CD4-positive, alpha-beta T cell treated with Interleukin-4 for 1 hour (primary cell): ENCODE measurements at regions not wholly inside any gene's neighbourhood (a gene's known extent, or its start where the extent isn't known, plus 50 kb on each side); places are given as distances from the start of the nearest gene placed in this dataset.
"Not testable (repeated sequence)": the region's sequence is repeated elsewhere in the genome, so short reads cannot be mapped to it uniquely, and the experiment has no call there.

Experiments used
- DNase-seq, 2 donors: peaks; one replicate each; pipeline ENCODE4 v3.0.0-alpha.2; 2020 to 2022

DNA sequence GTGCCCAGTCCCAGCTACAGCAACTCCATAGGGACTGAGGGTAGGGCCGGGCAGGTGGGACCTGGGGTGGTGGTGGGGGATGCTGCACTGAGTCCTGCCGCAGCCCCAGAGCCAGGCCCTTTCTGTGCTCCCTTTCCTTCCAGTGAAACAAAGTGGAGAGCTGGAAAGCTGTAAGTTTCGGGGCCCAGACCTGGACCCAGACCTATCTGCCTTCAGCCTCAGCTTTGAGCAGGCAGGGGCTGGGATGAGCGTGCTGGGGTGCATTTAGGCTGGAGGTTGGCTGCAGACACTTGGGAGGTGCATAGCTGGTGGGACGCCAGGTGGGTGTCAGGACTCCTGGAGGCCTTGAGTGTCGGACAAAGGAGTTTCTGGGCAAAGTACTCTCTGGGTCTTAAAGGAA, 92.7 kb upstream of the C1orf174 start:
- no peak for DNase-seq

DNA sequence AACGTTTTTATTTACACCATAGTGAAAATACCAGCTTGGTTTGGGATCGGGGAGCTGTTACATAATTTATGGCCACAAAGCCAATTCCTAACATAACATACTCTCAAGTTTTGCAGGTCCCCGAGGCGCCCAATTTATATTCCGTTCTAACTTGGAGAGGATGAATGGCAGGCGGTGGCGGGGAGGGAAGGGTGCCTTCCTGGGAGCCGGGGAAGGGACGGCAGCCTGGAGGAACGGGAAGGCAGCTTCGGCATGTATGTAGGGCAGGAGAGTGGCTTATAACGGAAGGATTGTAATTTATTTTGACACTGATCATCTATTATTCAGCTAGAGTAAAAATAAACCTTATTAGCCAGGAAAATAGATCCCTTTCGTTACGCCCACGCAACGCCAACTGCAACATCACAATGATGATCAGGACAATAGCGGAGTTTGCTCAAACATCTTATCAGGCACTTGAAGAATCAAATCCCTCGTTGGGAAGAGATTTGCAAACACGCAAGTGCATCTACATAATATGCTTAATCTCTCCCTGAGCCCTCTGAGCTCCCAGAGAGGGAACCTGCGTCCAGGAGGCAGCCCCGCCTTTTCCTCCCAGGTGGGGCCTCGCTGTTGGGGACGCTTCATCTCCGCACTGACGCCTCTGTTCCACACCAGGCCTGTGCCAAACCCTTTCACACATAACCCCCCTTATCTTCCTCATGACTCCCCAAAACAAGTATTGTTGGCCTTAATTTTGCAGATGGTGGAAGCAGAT, 93.7 kb upstream of the C1orf174 start:
- no peak for DNase-seq

DNA sequence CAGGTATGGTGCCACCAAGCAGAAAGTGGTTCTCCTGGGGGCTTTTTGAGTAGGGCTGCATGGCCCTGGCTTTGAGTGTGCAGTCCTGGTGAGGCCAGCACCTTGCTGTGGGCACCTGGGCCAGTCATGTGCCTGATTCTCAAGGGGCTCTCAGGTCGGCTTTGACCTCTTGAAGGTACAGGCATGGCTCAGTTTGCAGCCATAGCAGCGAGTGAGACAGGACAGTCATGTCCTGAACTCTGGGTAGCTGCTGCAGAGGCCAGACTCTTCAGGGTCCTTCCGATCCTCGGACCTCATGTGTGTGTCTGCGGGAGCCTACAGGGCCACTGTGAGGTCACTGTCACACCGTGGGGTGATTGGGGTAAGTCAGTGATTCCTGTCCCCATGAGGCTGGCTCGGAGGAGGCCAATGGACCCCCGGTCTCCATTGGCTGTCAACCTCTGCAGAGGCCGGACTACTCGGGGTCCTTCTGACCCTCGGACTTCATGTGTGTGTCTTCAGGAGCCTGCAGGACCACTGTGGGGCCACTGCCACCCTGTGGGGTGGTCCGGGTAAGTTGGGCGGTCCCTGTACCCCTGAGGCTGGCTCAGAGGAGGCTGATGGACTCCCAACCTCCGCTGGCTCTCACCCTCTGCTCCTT, 95.2 kb upstream of the C1orf174 start:
- no peak for DNase-seq

DNA sequence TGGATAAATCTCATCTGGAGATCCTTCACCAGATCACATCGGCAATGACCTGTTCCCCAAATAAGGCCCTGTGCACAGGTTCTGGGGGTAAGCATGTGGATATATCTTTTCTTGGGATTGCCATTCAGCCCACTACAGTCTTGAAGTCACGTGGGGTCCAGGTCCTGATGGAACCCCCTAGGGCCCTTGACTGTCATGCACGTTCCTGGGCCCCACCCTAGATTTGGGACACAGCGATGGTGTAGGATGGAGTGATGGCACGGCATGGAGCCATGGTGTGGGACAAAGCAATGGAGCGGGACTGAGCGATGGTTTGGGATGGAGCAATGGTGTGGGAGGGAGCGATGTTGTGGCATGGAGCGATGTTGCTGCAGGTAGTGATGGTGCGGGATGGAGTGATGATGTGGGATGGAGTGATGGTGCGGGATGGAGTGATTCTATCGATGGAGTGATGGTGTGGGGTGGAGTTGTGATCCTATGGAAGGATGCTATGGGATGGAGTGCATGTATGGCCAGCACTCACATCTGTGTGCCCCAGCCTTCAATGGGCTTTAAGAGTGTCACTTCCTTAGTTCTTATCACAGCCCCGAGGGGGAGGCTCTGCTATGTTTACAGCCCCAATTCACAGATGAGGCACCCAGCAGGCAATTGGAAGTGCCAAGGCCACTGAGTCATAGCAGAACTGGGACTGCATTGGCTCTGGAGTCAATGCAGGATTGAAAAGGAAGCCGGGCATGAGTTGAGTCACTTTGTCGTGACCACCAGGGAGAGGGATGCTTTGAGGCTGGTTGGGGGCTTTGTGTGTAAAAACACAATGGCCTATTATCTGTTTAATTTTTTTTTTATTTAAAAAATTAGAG, 97.0 kb upstream of the C1orf174 start:
- no peak for DNase-seq

DNA sequence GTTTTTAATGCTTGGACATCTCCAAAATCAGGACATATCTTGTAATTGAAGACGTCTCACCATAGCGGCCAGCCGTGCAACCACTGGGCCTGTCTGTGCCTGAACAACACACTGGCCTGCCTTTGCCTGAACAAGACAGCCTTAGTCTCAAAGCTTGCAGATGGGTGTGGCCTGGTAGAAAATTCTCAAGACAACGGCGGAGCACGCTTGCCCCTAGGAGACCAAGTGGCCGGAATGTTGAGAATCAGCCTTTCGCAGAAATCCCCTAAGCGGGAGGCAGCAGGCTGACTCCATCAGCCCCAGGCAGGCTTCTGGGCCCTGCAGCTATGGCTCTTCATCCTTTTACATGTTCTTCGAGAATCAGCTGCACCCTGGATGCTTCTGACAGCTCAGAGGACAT, 98.0 kb upstream of the C1orf174 start:
- DNase-seq, result no peak

DNA sequence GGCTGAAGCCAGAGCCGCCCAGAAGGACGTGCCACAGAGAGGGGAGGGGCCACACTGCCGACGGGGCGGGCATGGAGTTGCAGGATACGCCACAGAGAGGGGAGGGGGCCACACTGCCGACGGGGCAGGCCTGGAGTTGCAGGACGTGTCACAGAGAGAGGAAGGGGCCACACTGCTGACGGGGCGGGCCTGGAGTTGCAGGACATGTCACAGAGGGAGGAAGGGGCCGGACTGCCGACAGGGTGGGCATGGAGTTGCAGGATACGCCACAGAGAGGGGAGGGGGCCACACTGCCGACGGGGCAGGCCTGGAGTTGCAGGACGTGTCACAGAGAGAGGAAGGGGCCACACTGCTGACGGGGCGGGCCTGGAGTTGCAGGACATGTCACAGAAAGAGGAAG, 99.4 kb upstream of the C1orf174 start:
- DNase-seq, result not testable (repeated sequence)

DNA sequence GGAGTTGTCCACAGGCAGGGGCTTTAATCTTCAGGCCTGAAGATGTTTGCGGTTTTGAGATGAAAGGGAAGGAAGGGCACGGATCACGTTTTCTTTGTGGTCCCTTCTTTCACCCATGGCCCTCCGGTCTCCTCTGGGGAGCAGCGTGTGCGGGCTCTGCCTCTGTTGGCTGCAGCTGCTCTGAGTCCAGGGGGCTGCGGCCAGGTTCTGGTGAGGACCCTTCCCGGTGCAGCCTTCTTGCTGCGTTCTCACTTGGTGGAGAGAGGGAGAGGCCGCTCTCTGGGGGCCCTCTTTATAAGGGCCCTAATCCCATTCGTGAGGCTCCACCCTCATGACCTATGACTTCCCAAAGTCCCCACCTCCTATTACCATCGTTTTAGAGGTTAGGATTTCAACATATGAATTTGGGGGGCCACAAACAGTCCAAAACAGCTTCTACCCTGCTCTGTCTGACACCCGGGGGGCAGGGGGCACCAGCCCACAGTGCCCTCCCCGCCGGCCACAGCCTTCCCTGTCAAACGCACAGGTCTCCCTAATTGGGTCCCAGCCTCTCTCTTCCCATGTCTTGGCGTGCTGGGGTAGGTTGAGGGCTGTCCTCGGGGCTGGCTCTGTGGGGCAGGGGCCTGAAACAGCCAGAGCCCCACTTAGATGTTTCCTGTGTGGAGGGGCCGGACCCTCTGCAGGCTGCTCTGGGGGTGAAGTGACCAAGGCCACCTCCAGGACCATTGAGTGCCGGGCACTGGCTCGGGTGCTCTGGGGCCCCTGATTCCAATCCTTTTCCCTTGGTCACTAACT, 100.1 kb upstream of the C1orf174 start:
- DNase-seq, result no peak

DNA sequence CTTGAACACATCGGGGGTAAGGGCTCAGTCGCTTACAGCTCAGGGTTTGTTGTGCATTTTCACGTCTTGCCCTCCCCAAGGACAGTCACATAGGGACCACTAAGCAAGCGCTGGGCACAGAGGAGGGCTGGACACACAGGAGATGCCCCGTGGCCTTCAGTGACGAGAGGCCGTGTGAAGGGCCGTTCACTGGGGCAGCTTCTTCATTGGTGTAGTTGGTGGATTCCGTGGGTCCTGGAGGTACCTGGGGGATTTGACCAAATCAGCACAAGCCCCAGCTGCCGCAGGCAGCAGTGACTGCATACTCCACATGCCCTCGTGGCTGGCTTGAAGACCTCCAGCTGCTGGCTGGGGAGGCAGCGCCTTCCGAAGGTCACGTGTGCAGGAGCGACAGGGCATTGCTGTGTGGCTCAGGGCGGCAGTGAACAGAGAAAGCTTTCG, 100.8 kb upstream of the C1orf174 start:
- no peak for DNase-seq

DNA sequence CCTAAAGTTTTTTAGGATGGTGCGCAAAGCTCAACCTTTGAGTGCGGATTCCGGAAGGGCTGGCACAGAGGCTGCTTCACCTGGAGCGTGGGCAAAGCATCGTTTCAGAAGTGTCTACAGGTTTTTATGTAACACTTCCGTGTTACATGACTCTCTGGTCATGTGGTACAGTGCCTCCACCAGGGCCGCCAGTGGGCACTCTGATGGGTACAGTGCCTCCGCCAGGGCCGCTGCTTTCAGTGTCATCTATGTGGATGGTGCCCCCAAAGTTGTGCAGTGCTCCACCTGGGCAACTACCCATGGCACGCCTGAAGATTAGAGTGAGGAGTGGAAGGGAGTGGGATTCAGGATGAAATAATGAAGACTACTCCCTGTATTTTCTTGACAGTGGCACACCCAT, 101.4 kb upstream of the C1orf174 start:
- no peak for DNase-seq

DNA sequence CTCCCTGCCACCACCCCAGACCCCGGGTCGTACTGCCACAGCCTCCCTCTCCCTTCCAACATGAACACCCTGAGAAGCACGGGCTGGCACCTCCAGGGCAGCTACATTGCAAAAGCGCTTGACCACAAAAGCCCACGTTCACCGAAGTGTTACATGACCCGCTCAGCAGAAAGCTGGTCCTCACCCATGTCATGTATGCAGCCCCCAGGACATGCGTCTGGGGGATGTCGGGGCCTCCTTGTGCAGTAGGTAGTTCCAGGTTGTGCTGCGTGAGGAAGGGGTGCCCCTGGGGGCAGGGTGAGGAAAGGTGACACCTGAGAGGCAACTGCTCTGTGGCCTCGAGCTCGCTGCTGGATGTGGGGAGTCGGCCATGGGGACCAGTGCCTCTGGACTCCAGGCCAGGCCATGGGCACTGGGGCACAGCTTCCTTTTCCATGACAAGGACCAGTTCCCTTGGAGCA, 102.0 kb upstream of the C1orf174 start:
- no peak for DNase-seq

DNA sequence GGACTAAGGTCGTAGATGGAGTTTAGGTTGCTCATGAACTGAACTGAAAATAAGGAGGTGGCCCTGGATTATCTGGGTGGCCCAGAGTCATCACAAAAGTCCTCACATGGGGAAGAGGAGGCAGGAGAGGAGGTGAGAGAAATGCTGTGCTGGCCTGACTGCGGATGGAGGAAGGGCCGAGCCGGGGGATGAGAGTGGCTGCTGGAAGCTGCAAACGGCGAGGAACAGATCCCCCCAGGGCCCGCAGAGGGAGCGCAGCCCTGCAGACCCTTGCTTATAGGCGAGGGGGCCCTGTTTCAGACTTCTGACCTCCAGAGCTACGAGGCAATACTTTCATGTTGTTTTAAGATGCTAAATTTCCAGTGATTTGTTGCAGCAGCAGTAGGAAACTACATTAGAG, 102.7 kb upstream of the C1orf174 start:
- no peak for DNase-seq

DNA sequence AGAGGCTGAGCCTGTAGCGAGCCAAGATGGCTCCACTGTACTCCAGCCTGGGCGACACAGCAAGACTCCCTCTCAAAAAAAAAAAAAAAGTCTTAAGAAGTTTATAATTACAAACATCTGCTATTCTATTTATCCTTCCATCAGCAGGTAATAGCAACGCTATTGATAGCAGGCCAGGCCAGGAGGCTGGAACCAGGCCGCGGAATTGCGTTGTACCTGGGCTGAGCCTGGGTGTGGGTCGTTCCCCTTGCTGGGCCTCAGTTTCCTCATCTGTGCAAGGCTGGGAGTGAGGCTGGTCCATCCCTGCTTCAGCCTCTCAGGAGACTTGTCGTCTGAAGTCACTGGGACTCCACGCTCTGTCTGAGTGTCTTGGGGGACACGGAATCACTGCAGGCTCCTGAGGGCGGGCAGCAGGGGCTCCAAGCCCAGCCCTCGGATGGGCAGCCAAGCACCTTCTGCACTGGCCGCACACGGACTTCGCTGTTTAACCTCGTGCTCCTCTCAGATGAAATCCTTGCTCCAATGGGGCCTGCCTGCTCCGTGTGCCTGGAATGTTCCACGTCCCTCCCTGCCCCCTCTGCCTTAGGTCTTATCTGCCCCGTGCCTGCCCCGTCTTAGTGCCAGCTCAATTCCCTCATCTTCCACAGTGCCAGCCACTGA, 103.9 kb upstream of the C1orf174 start:
- no peak for DNase-seq

DNA sequence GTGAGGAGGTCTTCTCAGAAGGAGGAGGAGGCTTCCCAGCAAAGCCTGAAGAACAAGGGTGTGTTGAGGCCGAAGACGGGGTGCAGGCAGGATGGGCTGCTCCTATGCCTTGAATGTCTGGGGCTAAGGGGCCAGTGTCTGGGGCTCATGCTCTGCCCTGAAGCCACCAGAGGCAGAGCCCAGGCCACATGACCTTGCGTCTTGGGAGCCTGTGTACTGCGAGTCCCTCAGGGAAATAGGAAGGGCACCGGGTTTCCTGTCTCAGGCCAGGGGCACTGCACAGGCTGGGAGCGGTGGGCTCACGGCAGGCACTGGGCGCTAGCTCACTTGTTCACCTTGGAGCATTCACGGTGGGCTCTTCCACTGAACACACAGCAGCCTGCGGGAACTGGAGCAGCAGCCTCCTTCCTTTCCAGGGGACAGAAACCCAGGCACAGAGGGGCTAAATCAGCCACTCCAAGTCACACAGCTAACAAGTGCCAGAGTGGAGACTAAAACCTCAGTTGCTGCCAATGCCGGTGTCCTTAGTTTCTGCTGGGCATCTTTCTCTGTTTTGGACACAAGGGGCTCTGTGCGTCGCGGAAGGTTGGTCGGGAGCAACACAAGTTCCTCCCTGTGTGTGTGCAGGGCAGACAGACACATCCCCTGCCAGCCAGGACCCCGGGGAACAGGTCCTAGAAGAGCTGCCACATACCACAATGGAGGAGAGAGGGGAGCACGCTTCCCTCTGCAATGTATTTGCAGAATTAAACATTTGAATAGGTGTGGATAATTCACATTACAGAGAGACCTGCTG, 104.8 kb upstream of the C1orf174 start:
- DNase-seq, result no peak

DNA sequence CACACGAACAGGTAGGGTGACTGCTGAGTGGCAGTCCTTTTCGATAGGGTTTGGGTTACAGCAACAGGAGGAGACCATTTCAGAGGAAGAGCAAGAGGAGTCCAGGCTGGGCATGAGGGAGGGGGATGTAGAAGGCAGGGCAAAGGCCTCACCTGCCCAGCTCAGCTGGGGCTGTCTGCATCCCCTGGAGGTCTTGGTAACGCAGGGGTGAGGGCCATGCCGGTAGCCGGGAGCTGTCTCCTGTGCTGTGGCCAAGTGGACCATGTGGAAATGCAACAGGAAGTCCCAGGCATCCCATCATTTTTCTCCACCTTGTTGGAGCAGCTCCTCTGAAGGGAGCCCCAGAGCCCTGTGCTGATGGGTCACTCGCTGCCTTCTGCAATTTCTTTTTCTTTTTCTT, 105.4 kb upstream of the C1orf174 start:
- no peak for DNase-seq

DNA sequence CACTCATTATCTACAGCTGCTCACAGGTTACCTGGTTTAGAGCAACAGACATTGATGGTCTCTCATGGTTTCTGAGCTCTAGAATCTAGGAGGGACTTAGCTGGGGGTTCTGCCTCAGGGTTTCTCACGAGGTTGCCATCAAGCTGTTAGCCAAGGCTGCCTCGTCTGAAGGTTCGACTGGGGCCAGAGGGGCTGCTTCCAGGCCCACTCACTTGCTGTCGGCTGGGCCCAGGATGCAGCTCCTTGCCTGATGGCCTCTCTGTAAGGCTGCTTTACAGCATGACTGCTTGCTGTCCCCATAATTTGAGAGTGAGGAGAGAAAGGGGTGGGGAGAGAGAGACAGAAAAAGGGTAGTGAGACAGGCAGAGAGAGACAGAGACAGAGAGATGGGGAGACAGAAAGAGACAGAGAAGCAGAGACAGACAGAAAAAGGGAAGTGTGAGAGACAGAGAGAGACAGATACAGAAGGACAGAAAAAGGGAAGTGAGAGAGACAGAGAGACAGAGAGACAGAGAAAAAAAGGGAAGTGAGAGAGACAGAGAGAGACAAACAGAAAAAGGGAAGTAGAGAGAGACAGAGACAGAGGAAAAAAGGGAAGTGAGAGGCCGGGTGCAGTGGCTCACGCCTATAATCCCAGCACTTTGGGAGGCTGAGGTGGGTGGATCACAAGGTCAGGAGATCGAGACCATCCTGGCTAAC, 106.8 kb upstream of the C1orf174 start:
- peak in 1 of 2 donors; percentile 18 for DNase-seq

DNA sequence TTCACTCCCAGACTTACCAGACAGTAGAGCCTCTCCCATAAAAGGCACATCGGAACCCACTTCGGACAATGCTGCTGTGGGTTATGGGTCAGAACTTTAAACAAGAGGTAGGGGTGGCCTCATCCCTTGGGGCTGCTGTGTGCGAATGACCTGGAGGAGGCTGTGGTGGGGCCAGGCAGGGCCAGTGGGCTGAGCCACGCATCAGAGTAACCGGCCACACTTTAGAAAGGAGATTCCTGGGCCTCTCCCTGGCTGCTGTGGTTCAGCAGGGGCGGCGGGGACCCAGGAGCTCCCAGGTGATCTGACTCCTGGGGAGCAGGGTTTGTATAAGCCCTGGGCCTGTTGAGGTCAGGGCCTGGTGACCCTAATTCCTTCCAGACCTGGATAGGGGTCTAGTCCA, 110.2 kb upstream of the C1orf174 start:
- no peak for DNase-seq

DNA sequence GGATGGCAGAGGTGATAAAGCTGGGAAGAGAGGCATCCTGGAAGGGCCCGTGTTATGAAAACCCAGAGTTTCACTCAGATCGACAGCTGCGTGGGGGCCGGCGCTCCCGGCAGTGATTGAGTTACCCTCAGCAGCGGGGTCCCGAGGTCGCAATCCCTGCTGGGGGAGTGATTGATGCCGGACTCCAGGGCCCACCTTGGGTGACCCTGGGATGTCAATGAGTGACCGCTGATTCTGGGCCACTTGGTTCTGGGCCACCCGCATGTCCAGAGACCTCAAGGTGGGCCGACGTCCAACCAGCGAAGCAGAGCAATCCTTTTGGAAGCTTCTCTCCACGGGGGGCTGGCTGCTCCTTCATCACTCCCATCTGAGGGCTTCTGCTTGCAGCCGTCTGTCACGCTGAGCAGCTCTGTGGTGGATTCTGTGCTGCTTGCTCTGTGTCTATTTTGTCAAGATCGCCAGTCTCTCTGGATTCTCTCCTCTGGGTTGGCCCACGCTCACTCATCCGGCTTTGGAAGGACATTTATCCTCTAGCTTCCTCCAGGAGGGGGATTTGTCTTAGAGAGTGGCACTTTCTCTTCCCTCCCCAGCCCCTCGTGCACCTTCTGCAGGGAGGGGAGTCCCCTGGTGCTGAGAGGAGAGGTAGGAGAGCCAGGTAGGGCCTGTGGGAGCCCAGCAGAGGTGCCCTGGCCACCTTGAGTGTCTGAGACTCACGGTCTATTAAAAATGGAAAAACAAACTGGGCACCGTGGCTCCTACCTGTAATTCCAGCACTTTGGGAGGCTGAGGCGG, 110.9 kb upstream of the C1orf174 start:
- DNase-seq, result no peak

DNA sequence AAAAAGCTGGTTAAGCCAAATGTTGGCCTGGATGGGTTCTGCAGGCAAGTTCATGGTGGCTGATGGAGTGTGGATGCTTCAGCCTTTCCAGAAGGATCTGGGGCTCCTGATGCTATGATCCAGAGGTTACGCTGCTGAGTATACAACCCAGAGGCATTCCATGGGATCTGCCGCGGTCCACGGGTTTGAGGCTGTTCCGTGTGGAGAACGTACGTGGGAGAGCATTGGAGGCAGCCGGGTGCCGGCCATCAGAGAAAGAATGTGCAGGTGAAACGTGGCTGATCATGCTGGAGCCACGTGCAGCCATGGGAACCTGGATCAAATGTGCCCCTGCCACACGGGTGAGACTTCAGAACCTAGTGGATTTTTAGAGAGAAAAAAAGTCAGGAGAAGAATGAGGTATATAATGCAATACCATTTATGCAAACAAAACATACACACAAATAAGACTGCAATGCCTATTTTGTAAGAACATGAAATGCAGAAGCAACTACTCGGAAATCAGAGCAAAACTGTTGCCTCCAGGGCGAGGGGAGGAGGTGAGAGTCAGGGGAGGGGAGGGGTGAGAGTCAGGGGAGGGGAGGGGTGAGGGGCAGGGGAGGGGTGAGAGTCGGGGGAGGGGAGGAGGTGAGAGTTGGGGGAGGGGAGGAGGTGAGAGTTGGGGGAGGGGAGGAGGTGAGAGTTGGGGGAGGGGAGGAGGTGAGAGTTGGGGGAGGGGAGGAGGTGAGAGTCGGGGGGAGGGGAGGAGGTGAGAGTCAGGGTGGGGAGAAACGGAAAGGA, 116.5 kb upstream of the C1orf174 start:
- DNase-seq, result no peak
